ENCODE measurements at regions not wholly inside any gene's neighbourhood (a gene's known extent, or its start where the extent isn't known, plus 50 kb on each side); places are given as distances from the start of the nearest gene placed in this dataset.
"Not testable (repeated sequence)": the region's sequence is repeated elsewhere in the genome, so short reads cannot be mapped to it uniquely, and the experiment has no call there.

- DNase-seq: no peak
These were observed 137.8 kb upstream of the RAB4A start for GRCh38 chr1:229133151-229133550.

GRCh38 chr1:229133811-229134210 lies 137.1 kb upstream of the RAB4A start:
- DNase-seq: no peak

DNA sequence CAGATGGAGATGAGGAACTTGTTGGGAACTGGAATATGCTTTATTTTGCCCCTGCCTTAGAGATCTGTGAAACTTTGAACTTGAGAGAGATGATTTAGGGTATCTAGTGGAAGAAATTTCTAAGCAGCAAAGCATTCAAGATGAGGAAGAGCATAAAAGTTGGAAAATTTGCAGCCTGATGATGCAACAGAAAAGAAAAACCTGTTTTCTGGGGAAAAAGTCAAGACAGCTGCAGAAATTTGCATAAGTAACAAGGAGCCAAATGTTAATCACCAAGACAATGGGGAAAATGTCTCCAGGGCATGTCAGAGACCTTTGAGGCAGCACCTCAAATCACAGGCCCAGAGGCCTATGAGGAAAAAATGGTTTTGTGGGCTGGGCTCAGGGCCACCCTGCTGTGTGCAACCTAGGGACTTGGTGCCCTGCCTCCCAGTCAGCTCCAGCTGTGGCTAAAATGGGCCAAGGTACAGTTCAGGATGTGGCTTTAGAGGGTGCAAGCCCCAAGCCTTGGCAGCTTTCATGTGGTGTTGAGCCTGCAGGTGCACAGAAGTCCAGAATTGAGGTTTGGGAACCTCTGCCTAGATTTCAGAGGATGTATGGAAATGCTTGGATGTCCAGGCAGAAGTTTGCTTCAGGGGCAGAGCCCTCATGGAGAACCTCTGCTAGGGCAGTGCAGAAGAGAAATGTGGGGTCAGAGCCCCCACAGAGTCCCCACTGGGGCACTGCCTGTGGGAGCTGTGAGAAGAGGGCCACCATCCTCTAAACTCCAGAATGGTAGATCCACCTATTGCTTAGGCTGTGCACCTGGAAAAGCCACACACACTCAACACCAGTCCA lies 136.3 kb upstream of the RAB4A start:
- DNase-seq: not testable (repeated sequence)

- no peak for DNase-seq
These were observed 135.1 kb upstream of the RAB4A start for GRCh38 chr1:229135773-229136172.

GRCh38 chr1:229136822-229137221 lies 134.1 kb upstream of the RAB4A start:
- DNase-seq: no peak

DNA sequence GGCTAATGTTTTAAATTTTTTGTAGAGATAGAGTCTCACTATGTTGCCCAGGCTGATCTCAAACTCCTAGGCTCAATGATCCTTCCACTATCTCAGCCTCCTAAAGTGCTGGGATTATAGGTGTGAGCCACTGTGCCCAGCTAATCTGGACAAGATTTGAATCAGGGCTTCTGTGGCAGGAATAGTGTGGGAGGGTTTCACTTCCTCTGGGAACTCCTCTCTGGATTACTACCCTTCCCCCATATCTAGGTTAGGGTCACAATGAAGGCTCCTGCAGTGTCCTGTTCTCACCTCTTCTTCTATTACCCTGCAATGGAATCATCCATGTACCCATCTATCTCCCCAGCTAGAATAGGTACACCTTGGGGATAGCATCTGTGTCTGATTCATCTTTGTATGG lies 133.6 kb upstream of the RAB4A start:
- DNase-seq: no peak

GRCh38 chr1:229138058-229138457 lies 132.9 kb upstream of the RAB4A start:
- DNase-seq: no peak

- no peak for DNase-seq
These were observed 131.4 kb upstream of the RAB4A start for GRCh38 chr1:229139331-229140118.

DNA sequence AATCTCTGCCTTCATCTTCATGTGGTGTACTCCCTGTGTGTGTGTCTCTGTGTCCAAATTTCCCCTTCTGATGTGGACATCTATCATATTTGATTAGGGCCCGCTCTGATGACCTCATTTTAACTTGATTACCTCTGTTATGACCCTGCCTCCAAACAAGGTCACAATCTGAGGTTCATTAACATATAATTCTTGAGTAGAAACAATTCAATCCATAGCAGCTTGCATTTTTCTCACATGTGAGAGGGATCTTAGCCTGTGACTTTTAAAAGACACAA lies 130.9 kb upstream of the RAB4A start:
- no peak for DNase-seq

- DNase-seq: no peak
These were observed 129.6 kb upstream of the RAB4A start for GRCh38 chr1:229141271-229141670.

DNA sequence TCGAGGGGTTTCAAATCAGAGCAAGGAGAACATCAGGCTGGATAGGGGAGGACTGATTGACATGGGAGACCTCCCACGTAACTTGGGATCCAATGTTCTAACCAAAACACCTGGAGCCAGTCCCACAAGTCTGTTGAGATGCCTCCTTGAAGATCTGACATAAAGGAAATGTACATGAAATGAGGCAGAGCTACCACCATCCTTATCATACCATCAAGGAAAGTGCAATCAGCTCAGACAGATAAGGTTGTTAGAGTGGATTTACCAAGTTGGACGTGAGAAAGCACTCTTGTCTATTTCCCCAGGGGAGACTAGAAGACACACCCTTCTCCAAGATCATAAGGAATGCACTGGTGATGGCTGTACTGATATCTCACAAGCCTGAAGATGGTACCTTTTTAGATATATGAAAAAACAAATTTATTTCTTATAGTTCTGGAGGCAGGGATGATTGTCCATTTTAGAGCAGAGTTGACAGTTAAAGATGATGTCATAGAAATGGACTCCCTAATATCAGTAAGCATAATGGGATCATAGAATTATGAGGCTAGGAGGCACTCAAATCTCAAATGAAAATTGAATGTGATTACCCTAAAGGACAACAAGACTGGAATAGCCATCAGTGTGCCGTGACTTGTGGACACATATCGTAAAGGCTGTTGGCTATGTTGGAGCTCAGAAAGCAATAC lies 129.1 kb upstream of the RAB4A start:
- DNase-seq: no peak

DNA sequence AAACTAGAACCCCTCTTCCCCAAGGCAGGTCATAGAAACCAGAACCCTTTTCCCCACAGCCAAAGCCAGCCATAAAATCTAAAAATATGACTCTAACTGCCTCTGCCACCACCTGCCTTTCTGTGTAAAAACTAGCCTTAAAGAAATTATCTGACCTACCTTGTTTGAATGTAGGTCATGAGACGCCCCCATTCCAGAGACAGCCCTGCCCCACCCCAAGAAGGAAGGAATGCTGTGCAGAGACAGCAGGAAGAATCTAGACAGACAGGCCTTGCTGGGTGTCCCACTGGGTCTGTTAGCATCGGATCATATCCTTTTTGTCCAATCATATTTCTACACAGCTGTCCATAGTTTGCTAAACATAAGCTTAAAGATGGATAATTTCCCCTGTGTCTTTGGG lies 128.4 kb upstream of the RAB4A start:
- no peak for DNase-seq

GRCh38 chr1:229146647-229147046 lies 124.3 kb upstream of the RAB4A start:
- DNase-seq: no peak

GRCh38 chr1:229147072-229147471 lies 123.8 kb upstream of the RAB4A start:
- DNase-seq: no peak

DNA sequence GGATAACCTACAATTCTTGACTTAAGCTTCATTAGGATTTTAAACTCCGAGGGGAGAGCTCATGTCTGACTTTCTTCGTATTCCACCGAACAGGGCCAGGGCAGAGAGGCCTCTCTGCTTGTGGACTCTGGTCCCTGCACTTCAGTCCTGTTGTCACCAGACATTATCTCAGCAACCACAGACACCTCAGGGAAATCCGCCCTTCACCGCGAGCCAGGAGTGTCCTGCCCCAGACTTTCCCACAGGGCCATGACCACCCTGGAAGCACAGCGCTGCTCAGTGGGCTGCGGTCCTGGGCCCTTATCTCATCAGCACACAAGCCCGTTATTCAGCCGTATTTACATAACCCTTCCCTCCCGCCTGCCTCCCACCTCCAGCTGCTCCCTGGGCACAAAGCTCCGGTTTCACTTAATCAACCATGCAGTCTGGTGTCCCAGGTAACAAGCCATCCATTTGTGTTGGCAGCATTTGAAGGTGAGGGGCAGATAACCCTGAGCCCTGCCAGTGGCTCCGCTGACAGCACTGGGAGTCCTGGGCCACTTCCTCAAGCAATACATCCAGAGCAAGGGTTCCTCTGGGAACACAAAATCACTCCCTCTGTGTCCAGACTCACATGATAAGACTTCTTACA lies 122.8 kb upstream of the RAB4A start:
- DNase-seq: peak; percentile 70

DNA sequence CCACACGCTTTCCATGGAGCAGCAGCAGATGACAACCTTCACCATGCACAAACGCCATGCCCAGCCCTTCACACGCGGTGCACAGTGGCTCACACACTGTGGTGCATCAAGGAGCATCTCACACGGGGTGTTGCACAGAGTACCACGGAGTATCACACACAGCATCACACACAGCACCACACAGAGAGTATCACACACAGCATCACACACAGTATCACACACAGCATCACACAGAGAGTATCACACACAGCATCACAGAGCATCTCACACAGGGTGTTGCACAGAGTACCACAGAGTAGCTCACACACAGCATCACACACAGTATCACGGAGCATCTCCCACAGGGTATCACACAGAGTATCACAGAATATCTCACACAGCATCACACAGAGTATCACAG lies 122.2 kb upstream of the RAB4A start:
- no peak for DNase-seq

- DNase-seq: no peak
These were observed 121.5 kb upstream of the RAB4A start for GRCh38 chr1:229149435-229149834.

- DNase-seq: no peak
These were observed 120.4 kb upstream of the RAB4A start for GRCh38 chr1:229150518-229150917.

DNA sequence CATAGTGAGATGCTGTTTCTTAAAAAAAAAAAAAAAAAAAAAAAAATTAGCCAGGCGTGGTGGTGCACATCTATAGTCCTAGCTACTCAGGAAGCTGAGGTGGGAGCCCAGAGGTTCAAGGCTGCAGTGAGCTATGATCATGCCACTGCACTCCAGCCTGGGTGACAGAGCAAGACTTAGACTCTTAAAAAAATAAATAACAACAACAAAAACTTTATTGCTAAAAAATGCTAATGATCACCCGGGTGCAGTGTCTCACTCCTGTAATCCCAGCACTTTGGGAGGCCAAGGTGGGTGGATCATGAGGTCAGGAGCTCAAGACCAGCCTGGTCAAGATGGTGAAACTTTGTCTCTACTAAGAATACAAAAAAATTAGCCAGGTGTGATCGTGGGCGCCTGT lies 119.5 kb upstream of the RAB4A start:
- not testable (repeated sequence) for DNase-seq

DNA sequence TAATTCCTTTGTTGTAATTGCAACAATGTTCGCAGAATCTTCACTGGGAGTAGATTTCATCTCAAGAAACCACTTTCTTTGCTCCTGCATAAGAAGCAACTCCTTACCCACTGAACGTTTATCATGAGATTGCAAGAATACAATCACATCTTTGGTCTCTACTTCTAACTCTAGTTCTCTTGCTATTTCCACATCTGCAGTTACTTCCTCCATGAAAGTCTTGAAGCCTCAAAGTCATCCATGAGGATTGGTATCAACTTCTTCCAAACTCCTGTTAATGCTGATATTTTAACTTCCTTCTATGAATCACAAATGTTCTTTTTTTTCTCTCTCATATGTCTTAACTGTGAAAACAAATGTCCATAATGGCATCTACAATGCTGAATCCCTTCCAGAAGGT lies 118.6 kb upstream of the RAB4A start:
- DNase-seq: no peak

DNA sequence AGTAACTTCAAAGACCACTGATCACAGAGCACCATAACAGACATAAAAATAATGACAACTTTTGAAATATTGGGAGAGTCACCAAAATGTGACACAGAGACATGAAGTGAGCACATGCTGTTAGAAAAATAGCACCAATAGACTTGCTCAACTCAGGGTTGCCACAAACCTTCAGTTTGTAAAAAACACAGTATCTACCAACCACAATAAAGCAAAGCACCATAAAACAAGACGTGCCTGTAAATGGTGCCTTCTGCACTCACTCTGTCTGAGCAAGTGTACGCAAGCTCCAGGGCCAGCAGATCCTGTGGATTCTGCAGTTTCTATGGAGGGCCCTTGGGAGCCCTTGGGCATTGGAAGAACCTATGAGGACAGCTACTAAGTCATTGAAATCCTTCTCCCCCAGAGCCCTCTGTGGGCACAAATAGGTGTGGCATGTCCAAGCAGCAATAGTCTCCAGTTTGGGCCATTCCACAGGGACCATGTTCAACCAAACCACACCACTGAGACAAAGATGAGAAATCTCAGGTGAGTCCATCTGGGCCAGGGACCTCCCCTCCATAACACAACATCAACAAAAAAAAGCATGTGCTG lies 116.9 kb upstream of the RAB4A start:
- no peak for DNase-seq

DNA sequence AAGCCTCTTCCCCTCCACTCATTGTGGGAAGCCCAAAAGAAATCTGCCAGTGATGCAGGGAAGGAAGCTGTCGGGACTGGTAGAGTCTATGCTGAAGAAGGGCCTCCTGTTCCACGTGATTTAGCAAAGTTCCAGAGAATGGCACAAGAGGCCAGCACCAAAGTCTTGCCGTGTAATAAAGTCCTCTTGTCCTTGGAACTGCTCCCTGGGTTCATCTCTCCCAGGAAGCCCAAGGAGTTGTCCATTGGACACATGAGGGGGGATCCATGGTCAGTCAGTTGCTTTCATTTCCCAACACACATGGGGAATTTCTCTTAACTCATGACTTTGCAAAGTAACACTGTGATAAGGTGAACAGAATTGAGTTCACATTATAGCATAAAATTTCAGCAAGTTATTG lies 116.1 kb upstream of the RAB4A start:
- no peak for DNase-seq

All from left kidney (tissue), 1 donor.